IMR-90 (cell line): ENCODE measurements at regions not wholly inside any gene's neighbourhood (a gene's known extent, or its start where the extent isn't known, plus 50 kb on each side); places are given as distances from the start of the nearest gene placed in this dataset.

Experiments used
- ATAC-seq: fragments of 200-7000 bp; cut with Tn5 transposase; 2 replicates; pipeline ENCODE4 v1.9.1; 2020; ENCODE audit warnings: low read depth, mild to moderate bottlenecking, moderate library complexity
- BruUV-seq: library from RNA; stranded (reverse); fragments of 400-500 nt; replicated peaks from 2 replicates; lab custom pipeline; 2021; lab: Mats Ljungman, UMichigan
- CTCF ChIA-PET: fragments of 300-600 bp; formaldehyde crosslinking; extraction: SDS; loops from one replicate; lab custom pipeline; 2021; ENCODE audit warnings: antibody characterized with exemption; lab: Yijun Ruan, JAX
- POLR2A ChIA-PET: fragments of 300-600 bp; sonication (Branson Sonifier 250); formaldehyde crosslinking; loops from one replicate; lab custom pipeline; 2022; ENCODE audit warnings: antibody characterized with exemption; ENCODE audit not compliant: unreplicated experiment; lab: Charles Lee
- DNase-seq: peaks from one replicate; pipeline ENCODE4 v3.0.0; 2013
- H2AFZ ChIP-seq: replicated peaks from 2 replicates; pipeline ENCODE3; 2013; ENCODE audit warnings: low read length, mild to moderate bottlenecking; ENCODE audit not compliant: poor library complexity
- H2AK5ac ChIP-seq: 2 replicates; pipeline ENCODE4 v1.6.1; 2013; ENCODE audit warnings: low read depth, low read length, inconsistent platforms
- H2AK9ac ChIP-seq: replicated peaks from 2 replicates; pipeline ENCODE3; 2013; ENCODE audit warnings: mild to moderate bottlenecking, low read depth, low read length, moderate library complexity; ENCODE audit not compliant: poor library complexity
- H2BK120ac ChIP-seq: 2 replicates; pipeline ENCODE4 v1.6.1; 2013; ENCODE audit warnings: low read depth, low read length, inconsistent platforms
- H2BK15ac ChIP-seq: 3 replicates; pipeline ENCODE4 v1.6.1; 2013; ENCODE audit warnings: low read depth, low read length, inconsistent platforms
- H2BK20ac ChIP-seq: 2 replicates; pipeline ENCODE4 v1.6.1; 2013; ENCODE audit warnings: low read depth, mild to moderate bottlenecking, inconsistent platforms, low read length, moderate library complexity
- H2BK5ac ChIP-seq: 2 replicates; pipeline ENCODE4 v1.6.1; 2013; ENCODE audit warnings: mild to moderate bottlenecking, low read depth, low read length, inconsistent platforms; ENCODE audit not compliant: poor library complexity, severe bottlenecking
- H3K14ac ChIP-seq: replicated peaks from 2 replicates; pipeline ENCODE4 v1.6.1; 2013; ENCODE audit warnings: low read depth, low read length, inconsistent platforms
- H3K18ac ChIP-seq: 2 replicates; pipeline ENCODE4 v1.6.1; 2013; ENCODE audit warnings: low read depth, low read length, control low read depth
- H3K23ac ChIP-seq: 2 replicates; pipeline ENCODE4 v1.6.1; 2013; ENCODE audit warnings: low read depth, low read length, inconsistent platforms
- H3K27ac ChIP-seq: 2 replicates; pipeline ENCODE4 v1.5.1; 2013; ENCODE audit warnings: mild to moderate bottlenecking, control low read depth, low read length; ENCODE audit not compliant: insufficient read depth
- H3K27me3 ChIP-seq: 2 replicates; pipeline ENCODE4 v1.6.1; 2013; ENCODE audit warnings: low read length; ENCODE audit not compliant: control insufficient read depth, insufficient read depth
- H3K36me3 ChIP-seq: 2 replicates; pipeline ENCODE4 v1.6.1; 2013; ENCODE audit warnings: low read length, mixed read lengths; ENCODE audit not compliant: control insufficient read depth, insufficient read depth
- H3K4ac ChIP-seq: 2 replicates; pipeline ENCODE4 v1.6.1; 2013; ENCODE audit warnings: low read depth, low read length, inconsistent platforms
- H3K4me1 ChIP-seq: 2 replicates; pipeline ENCODE4 v1.6.1; 2013; ENCODE audit warnings: low read length, mixed read lengths; ENCODE audit not compliant: control insufficient read depth, insufficient read depth
- H3K4me2 ChIP-seq: 2 replicates; pipeline ENCODE4 v1.6.1; 2013; ENCODE audit warnings: low read depth, mild to moderate bottlenecking, control low read depth, low read length, moderate library complexity
- H3K4me3 ChIP-seq: 2 replicates; pipeline ENCODE4 v1.5.1; 2013; ENCODE audit warnings: low read depth, mild to moderate bottlenecking, control low read depth, low read length, moderate library complexity; ENCODE audit not compliant: insufficient read depth
- H3K56ac ChIP-seq: 2 replicates; pipeline ENCODE4 v1.6.1; 2013; ENCODE audit warnings: low read length, inconsistent platforms; ENCODE audit not compliant: insufficient read depth; ENCODE audit errors: extremely low read depth
- H3K79me1 ChIP-seq, 2 experiments: 2 replicates each; pipeline ENCODE4 v1.6.1; 2013; ENCODE audit warnings: low read length in 2 of 2, inconsistent platforms in 1 of 2, low read depth in 1 of 2
- H3K9ac ChIP-seq: 2 replicates; pipeline ENCODE4 v1.6.1; 2013; ENCODE audit warnings: low read depth, low read length, control low read depth
- H3K9me1 ChIP-seq: 2 replicates; pipeline ENCODE4 v1.6.1; 2013; ENCODE audit warnings: low read length, inconsistent platforms; ENCODE audit not compliant: insufficient read depth
- H3K9me3 ChIP-seq: 2 replicates; pipeline ENCODE4 v1.6.1; 2013; ENCODE audit warnings: low read length; ENCODE audit not compliant: control insufficient read depth, insufficient read depth
- H4K20me1 ChIP-seq: 2 replicates; pipeline ENCODE4 v1.6.1; 2013; ENCODE audit warnings: low read length, inconsistent platforms; ENCODE audit not compliant: insufficient read depth
- H4K5ac ChIP-seq: 2 replicates; pipeline ENCODE4 v1.6.1; 2013; ENCODE audit warnings: mild to moderate bottlenecking, low read depth, low read length, control low read depth
- H4K8ac ChIP-seq, 2 experiments: 2 replicates each; pipeline ENCODE4 v1.6.1; 2013; ENCODE audit warnings: low read depth in 2 of 2, low read length in 2 of 2, control low read depth in 1 of 2, inconsistent platforms in 1 of 2
- H4K91ac ChIP-seq: 2 replicates; pipeline ENCODE4 v1.6.1; 2013; ENCODE audit warnings: low read depth, low read length, inconsistent platforms; ENCODE audit not compliant: insufficient read depth
- BHLHE40 ChIP-seq: fragments of 150-350 bp; IDR thresholded peaks from 2 replicates; pipeline ENCODE4 v1.6.1; 2016; ENCODE audit warnings: mild to moderate bottlenecking, low read depth, low read length
- CHD1 ChIP-seq: IDR thresholded peaks from 2 replicates; pipeline ENCODE4 v1.6.1; 2012; ENCODE audit warnings: low read depth, low read length, improper control_type of control experiment
- FOS ChIP-seq: fragments of 150-350 bp; IDR thresholded peaks from 2 replicates; pipeline ENCODE4 v1.6.1; 2016; ENCODE audit warnings: low read depth, low read length
- MAFK ChIP-seq: IDR thresholded peaks from 2 replicates; pipeline ENCODE4 v1.6.1; 2012; ENCODE audit warnings: low read depth, low read length, improper control_type of control experiment
- MAZ ChIP-seq: IDR thresholded peaks from 2 replicates; pipeline ENCODE4 v1.6.1; 2012; ENCODE audit warnings: low read depth, mild to moderate bottlenecking, low read length, improper control_type of control experiment, moderate library complexity, borderline replicate concordance
- MXI1 ChIP-seq: IDR thresholded peaks from 2 replicates; pipeline ENCODE4 v1.6.1; 2012; ENCODE audit warnings: low read depth, mild to moderate bottlenecking, low read length, moderate library complexity, borderline replicate concordance
- NFE2L2 ChIP-seq: fragments of 150-350 bp; IDR thresholded peaks from 2 replicates; pipeline ENCODE4 v1.6.1; 2016; ENCODE audit warnings: low read depth, mild to moderate bottlenecking, low read length
- POLR2A ChIP-seq: IDR thresholded peaks from 2 replicates; pipeline ENCODE4 v1.6.1; 2012; ENCODE audit warnings: mild to moderate bottlenecking, low read depth, low read length
- RAD21 ChIP-seq: IDR thresholded peaks from 2 replicates; pipeline ENCODE4 v1.6.1; 2012; ENCODE audit warnings: low read length, improper control_type of control experiment
- RCOR1 ChIP-seq: IDR thresholded peaks from 2 replicates; pipeline ENCODE4 v1.6.1; 2012; ENCODE audit warnings: mild to moderate bottlenecking, low read length, improper control_type of control experiment; ENCODE audit not compliant: insufficient replicate concordance
- RFX5 ChIP-seq: IDR thresholded peaks from 2 replicates; pipeline ENCODE4 v1.8.0; 2012; ENCODE audit warnings: low read depth, mild to moderate bottlenecking, low read length, moderate library complexity
- USF2 ChIP-seq: fragments of 150-350 bp; IDR thresholded peaks from 2 replicates; pipeline ENCODE4 v1.6.1; 2017; ENCODE audit warnings: mild to moderate bottlenecking, antibody characterized with exemption, low read length, low read depth
- WGBS, 2 experiments: methylation state at CpG; one replicate each; pipeline versions ENCODE4 v1.1.5 to v1.1.7; 2013; ENCODE audit warnings: missing lambda C conversion rate in 2 of 2; ENCODE audit not compliant: insufficient read length in 1 of 2; ENCODE audit errors: extremely low coverage in 2 of 2; 5-methylcytosine and 5-hydroxymethylcytosine counted together
- dilution Hi-C: fragments of 300-500 bp; cut with HindIII; formaldehyde crosslinking; loops from one replicate; pipeline ENCODE4 v1.14.3; 2018; ENCODE audit warnings: low sequenced_read_pairs; ENCODE audit not compliant: unreplicated experiment
- in situ Hi-C: fragments of 300-500 bp; cut with MboI; formaldehyde crosslinking; loops from 3 replicates; pipeline ENCODE4 v1.14.3; 2019; ENCODE audit warnings: low sequenced_read_pairs, inconsistent platforms, mixed read lengths
- intact Hi-C: fragments of 100-400 bp; cut with micrococcal nuclease; formaldehyde crosslinking; loops from 2 replicates; pipeline ENCODE4 v1.10.0; 2022
- TF ChIP-seq, protein P1 (sequence below): conservative IDR thresholded peaks from 2 replicates; pipeline ENCODE4 v1.5.1; 2012; ENCODE audit warnings: mild to moderate bottlenecking, low read depth, low read length, improper control_type of control experiment

GRCh38 chr20:50342638-50343102 is 152.0 kb downstream of the CEBPB start:
- Histone ChIP-seq H3K4me3 (no peak overlapping the region), H2AK5ac (peak overlapping the region; percentile 72), H3K14ac (no peak overlapping the region), H4K20me1 (no peaks in the 10 kb centered on the region; the same call in 1 of the 2 replicates), H4K91ac (peak overlapping the region; percentile 8; the same call in 1 of the 2 replicates), H3K36me3 (no peaks in the 10 kb centered on the region), H2BK5ac (no peak overlapping the region), H3K9me1 (peaks cover 22% of the 10 kb centered on the region), H3K9ac (no peak overlapping the region), H3K23ac (no peak overlapping the region), H3K18ac (no peak overlapping the region), H2AFZ (no peak overlapping the region), H3K4ac (peak overlapping the region; percentile 22; the same call in 1 of the 2 replicates), H4K5ac (no peak overlapping the region), H3K79me1 (peaks cover 0 to 9% of the 10 kb centered on the region in 2 experiments; a peak in 2 of 4 replicates), H3K27me3 (no peaks in the 10 kb centered on the region), H2BK120ac (0 out of 2 replicates have a peak overlapping the region, but pooled peaks have one; percentile 14), H2AK9ac (peak overlapping the region; percentile 10), H3K4me2 (no peak overlapping the region), H3K27ac (no peak overlapping the region), H2BK20ac (peak overlapping the region; percentile 12; the same call in 1 of the 2 replicates), H2BK15ac (peak overlapping the region; percentile 49; the same call in 1 of the 3 replicates), H4K8ac (no peak overlapping the region), H3K9me3 (no peaks in the 10 kb centered on the region), H3K56ac (no peak overlapping the region), H3K4me1 (peaks cover 26% of the 10 kb centered on the region)
- in situ Hi-C loops (no loop called here), dilution Hi-C loops (no loop called here), intact Hi-C loops (no loop called here)
- TF ChIP-seq FOS (no peak), MAZ (no peak), CHD1 (no peak), RCOR1 (no peak), MAFK (no peak), RFX5 (no peak), NFE2L2 (no peak), USF2 (no peak), POLR2A (no peak), MXI1 (no peak), BHLHE40 (no peak), RAD21 (no peak)
- TF ChIP-seq, protein P1, sequence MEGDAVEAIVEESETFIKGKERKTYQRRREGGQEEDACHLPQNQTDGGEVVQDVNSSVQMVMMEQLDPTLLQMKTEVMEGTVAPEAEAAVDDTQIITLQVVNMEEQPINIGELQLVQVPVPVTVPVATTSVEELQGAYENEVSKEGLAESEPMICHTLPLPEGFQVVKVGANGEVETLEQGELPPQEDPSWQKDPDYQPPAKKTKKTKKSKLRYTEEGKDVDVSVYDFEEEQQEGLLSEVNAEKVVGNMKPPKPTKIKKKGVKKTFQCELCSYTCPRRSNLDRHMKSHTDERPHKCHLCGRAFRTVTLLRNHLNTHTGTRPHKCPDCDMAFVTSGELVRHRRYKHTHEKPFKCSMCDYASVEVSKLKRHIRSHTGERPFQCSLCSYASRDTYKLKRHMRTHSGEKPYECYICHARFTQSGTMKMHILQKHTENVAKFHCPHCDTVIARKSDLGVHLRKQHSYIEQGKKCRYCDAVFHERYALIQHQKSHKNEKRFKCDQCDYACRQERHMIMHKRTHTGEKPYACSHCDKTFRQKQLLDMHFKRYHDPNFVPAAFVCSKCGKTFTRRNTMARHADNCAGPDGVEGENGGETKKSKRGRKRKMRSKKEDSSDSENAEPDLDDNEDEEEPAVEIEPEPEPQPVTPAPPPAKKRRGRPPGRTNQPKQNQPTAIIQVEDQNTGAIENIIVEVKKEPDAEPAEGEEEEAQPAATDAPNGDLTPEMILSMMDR = no peak
- WGBS, 2 experiments = 100% methylated on average over 1 of the region's 5 CpGs; no CpG with 5 or more reads in 1 of the 2 experiments
- ATAC-seq (no peak), DNase-seq (no peak)
- POLR2A ChIA-PET = no interaction called here
- BruUV-seq = no TSS peak
- CTCF ChIA-PET = no interaction called here
